Neural cell (in vitro differentiated cells): ENCODE measurements at regions not wholly inside any gene's neighbourhood (a gene's known extent, or its start where the extent isn't known, plus 50 kb on each side); places are given as distances from the start of the nearest gene placed in this dataset.

Source experiments
- H2AFZ ChIP-seq: fragments of 200-600, 300-800 bp; sonication (generic), shearing (Covaris generic); 2 replicates; pipeline ENCODE4 v1.6.0; 2014; ENCODE audit warnings: low read depth, mild to moderate bottlenecking, antibody characterized with exemption, low read length, moderate library complexity
- H3F3A ChIP-seq: fragments of 200-600 bp; shearing (Covaris generic); 2 replicates; pipeline ENCODE4 v1.6.1; 2016; ENCODE audit warnings: mild to moderate bottlenecking, moderate library complexity, mixed read lengths, antibody characterized with exemption, low read length; ENCODE audit not compliant: insufficient read depth, poor library complexity, severe bottlenecking
- H3K27ac ChIP-seq: fragments of 200-600, 300-800 bp; sonication (generic), shearing (Covaris generic); 2 replicates; pipeline ENCODE4 v1.5.1; 2014; ENCODE audit warnings: mild to moderate bottlenecking, low read length, moderate library complexity
- H3K27me3 ChIP-seq: fragments of 300-800, 200-600 bp; sonication (generic), shearing (Covaris generic); 2 replicates; pipeline ENCODE4 v1.6.0; 2014; ENCODE audit warnings: mild to moderate bottlenecking, low read depth, low read length, moderate library complexity; ENCODE audit not compliant: insufficient read depth
- H3K36me3 ChIP-seq: fragments of 300-800, 200-600 bp; sonication (generic), shearing (Covaris generic); 2 replicates; pipeline ENCODE4 v1.5.1; 2014; ENCODE audit warnings: mild to moderate bottlenecking, antibody characterized with exemption, low read length, moderate library complexity; ENCODE audit not compliant: insufficient read depth
- H3K4me2 ChIP-seq: fragments of 300-800, 200-600 bp; sonication (generic), shearing (Covaris generic); 2 replicates; pipeline ENCODE4 v1.6.0; 2014; ENCODE audit warnings: mild to moderate bottlenecking, low read length
- H3K4me3 ChIP-seq: fragments of 300-800, 200-600 bp; sonication (generic), shearing (Covaris generic); 2 replicates; pipeline ENCODE4 v1.5.1; 2014; ENCODE audit warnings: mild to moderate bottlenecking, low read length, moderate library complexity
- H3K79me2 ChIP-seq: fragments of 200-600 bp; shearing (Covaris generic); replicated peaks from 2 replicates; pipeline ENCODE4 v1.6.0; 2014; ENCODE audit warnings: mild to moderate bottlenecking, low read length, moderate library complexity; ENCODE audit not compliant: insufficient read depth
- H3K9ac ChIP-seq: fragments of 300-800, 200-600 bp; sonication (generic), shearing (Covaris generic); 2 replicates; pipeline ENCODE4 v1.6.1; 2016; ENCODE audit warnings: mild to moderate bottlenecking, low read length, mixed read lengths
- H3K9me2 ChIP-seq: fragments of 200-600 bp; shearing (Covaris generic); 2 replicates; pipeline ENCODE4 v1.6.1; 2016; ENCODE audit warnings: mild to moderate bottlenecking, low read length, mixed read lengths; ENCODE audit not compliant: insufficient read depth
- H3K9me3 ChIP-seq: fragments of 200-600, 300-800 bp; sonication (generic), shearing (Covaris generic); 2 replicates; pipeline ENCODE4 v1.6.1; 2016; ENCODE audit warnings: mild to moderate bottlenecking, mixed run types, low read length, moderate library complexity, mixed read lengths
- H4K20me1 ChIP-seq: fragments of 200-600 bp; shearing (Covaris generic); 2 replicates; pipeline ENCODE4 v1.6.1; 2016; ENCODE audit warnings: mild to moderate bottlenecking, mixed run types; ENCODE audit not compliant: insufficient read depth
- CTCF ChIP-seq: fragments of 450-650 bp; IDR thresholded peaks from 2 replicates; pipeline ENCODE4 v1.5.1; 2014; ENCODE audit warnings: antibody characterized with exemption, mild to moderate bottlenecking, moderate library complexity; ENCODE audit not compliant: poor library complexity, severe bottlenecking
- EP300 ChIP-seq: fragments of 450-650 bp; conservative IDR thresholded peaks from 2 replicates; pipeline ENCODE4 v1.6.1; 2014; ENCODE audit warnings: antibody characterized with exemption, mild to moderate bottlenecking, moderate library complexity; ENCODE audit not compliant: poor library complexity, severe bottlenecking
- EZH2 ChIP-seq: fragments of 200-600, 300-800 bp; shearing (Covaris generic), sonication (generic); IDR thresholded peaks from 2 replicates; pipeline ENCODE4 v1.6.1; 2014; ENCODE audit warnings: antibody characterized with exemption, low read length, borderline replicate concordance, mild to moderate bottlenecking; ENCODE audit not compliant: insufficient read depth, poor library complexity, severe bottlenecking
- MXI1 ChIP-seq: fragments of 450-650 bp; conservative IDR thresholded peaks from 2 replicates; pipeline ENCODE4 v1.6.1; 2014; ENCODE audit warnings: antibody characterized with exemption, mild to moderate bottlenecking; ENCODE audit not compliant: poor library complexity, severe bottlenecking
- POLR2AphosphoS5 ChIP-seq: IDR thresholded peaks from 2 replicates; pipeline ENCODE4 v1.6.1; 2012
- RAD21 ChIP-seq: fragments of 450-650 bp; conservative IDR thresholded peaks from 2 replicates; pipeline ENCODE4 v1.6.1; 2014; ENCODE audit warnings: antibody characterized with exemption, mild to moderate bottlenecking, moderate library complexity
- REST ChIP-seq: IDR thresholded peaks from 2 replicates; pipeline ENCODE4 v1.6.1; 2012; ENCODE audit warnings: borderline replicate concordance
- SMC3 ChIP-seq: fragments of 450-650 bp; conservative IDR thresholded peaks from 2 replicates; pipeline ENCODE4 v1.6.1; 2014; ENCODE audit warnings: antibody characterized with exemption, mild to moderate bottlenecking, moderate library complexity; ENCODE audit not compliant: poor library complexity
- TAF1 ChIP-seq: IDR thresholded peaks from 2 replicates; pipeline ENCODE4 v1.6.1; 2012; ENCODE audit warnings: low read depth

GRCh38 chr6:43907789-43908472 is 137.9 kb downstream of the VEGFA start:
- no peak overlapping the region for H2AFZ ChIP-seq
- H3K9me3 ChIP-seq: no peaks in the 10 kb centered on the region
- H3K79me2 ChIP-seq: no peaks in the 10 kb centered on the region
- no peak for TF ChIP-seq REST
- no peak for TF ChIP-seq EP300
- TF ChIP-seq RAD21: no peak
- no peak for TF ChIP-seq MXI1
- no peak for TF ChIP-seq TAF1
- TF ChIP-seq POLR2AphosphoS5: no peak
- TF ChIP-seq EZH2: no peak
- no peak for TF ChIP-seq CTCF
- no peak overlapping the region for H3K4me3 ChIP-seq
- no peak overlapping the region for H3K4me2 ChIP-seq
- no peaks in the 10 kb centered on the region for H3K9me2 ChIP-seq
- H3F3A ChIP-seq: no peaks in the 10 kb centered on the region
- H3K9ac ChIP-seq: no peak overlapping the region
- H3K27me3 ChIP-seq: no peaks in the 10 kb centered on the region
- no peaks in the 10 kb centered on the region for H3K36me3 ChIP-seq
- H3K27ac ChIP-seq: no peak overlapping the region
- no peaks in the 10 kb centered on the region for H4K20me1 ChIP-seq

- TF ChIP-seq EZH2 (no peak), SMC3 (no peak), POLR2AphosphoS5 (no peak), CTCF (no peak), RAD21 (no peak), EP300 (no peak), MXI1 (no peak), TAF1 (no peak), REST (no peak)
- Histone ChIP-seq H3K27me3 (no peaks in the 10 kb centered on the region), H3K79me2 (no peaks in the 10 kb centered on the region), H3K9ac (no peak overlapping the region), H4K20me1 (no peaks in the 10 kb centered on the region), H3K27ac (no peak overlapping the region), H2AFZ (no peak overlapping the region), H3K9me3 (no peaks in the 10 kb centered on the region), H3F3A (no peaks in the 10 kb centered on the region), H3K4me2 (no peak overlapping the region), H3K9me2 (no peaks in the 10 kb centered on the region), H3K36me3 (no peaks in the 10 kb centered on the region), H3K4me3 (no peak overlapping the region)
Measured at GRCh38 chr6:43907312-43907711, 137.3 kb downstream of the VEGFA start.
